HEK293 (cell line): ENCODE measurements at regions not wholly inside any gene's neighbourhood (a gene's known extent, or its start where the extent isn't known, plus 50 kb on each side); places are given as distances from the start of the nearest gene placed in this dataset.

Source experiments
- CTCF ChIA-PET: fragments of 350-600 bp; formaldehyde crosslinking; extraction: SDS; loops from one replicate; lab custom pipeline; 2021; ENCODE audit warnings: antibody characterized with exemption; lab: Yijun Ruan, JAX
- POLR2A ChIA-PET: fragments of 300-600 bp; formaldehyde crosslinking; extraction: SDS; loops from one replicate; lab custom pipeline; 2020; ENCODE audit warnings: antibody characterized with exemption, inconsistent platforms; lab: Yijun Ruan, JAX
- H3K27ac ChIP-seq: fragments of 200-500 bp; sonication (Bioruptor generic); 2 replicates; pipeline ENCODE4 v1.5.1; 2014; ENCODE audit warnings: low read depth, low read length, control low read depth, inconsistent platforms; ENCODE audit errors: extremely low read depth
- H3K36me3 ChIP-seq, 2 experiments: fragments of 200-500 bp in 1 of 2; sonication (Bioruptor generic) in 1 of 2; 1 replicate in 1 of 2; 2 replicates in 1 of 2; pipeline ENCODE4 v1.5.1; 2014 to 2017; ENCODE audit warnings: inconsistent platforms in 2 of 2, low read length in 2 of 2; ENCODE audit not compliant: control insufficient read depth in 2 of 2, insufficient read depth in 1 of 2
- H3K4me1 ChIP-seq: fragments of 200-500 bp; sonication (Bioruptor generic); 2 replicates; pipeline ENCODE4 v1.5.1; 2014; ENCODE audit warnings: mild to moderate bottlenecking, low read length, inconsistent platforms; ENCODE audit not compliant: control insufficient read depth, insufficient read depth
- H3K4me3 ChIP-seq: 2 replicates; pipeline ENCODE4 v1.5.1; 2011; ENCODE audit warnings: low read depth, mild to moderate bottlenecking, control low read depth, low read length, moderate library complexity
- H3K9me3 ChIP-seq: fragments of 200-500 bp; sonication (Bioruptor generic); 2 replicates; pipeline ENCODE4 v1.5.1; 2014; ENCODE audit warnings: low read depth, low read length, inconsistent platforms; ENCODE audit not compliant: control insufficient read depth, insufficient read depth
- ELK4 ChIP-seq: IDR thresholded peaks from 2 replicates; pipeline ENCODE4 v1.6.1; 2011; ENCODE audit warnings: mild to moderate bottlenecking, low read depth, low read length, borderline replicate concordance
- HOXC10 ChIP-seq: sonication (generic); formaldehyde crosslinking; IDR thresholded peaks from 2 replicates; pipeline ENCODE4 v1.8.1; 2023; ENCODE audit warnings: mild to moderate bottlenecking, missing genetic modification reagents
- ZBTB11 ChIP-seq: fragments of 450-650 bp; formaldehyde crosslinking; conservative IDR thresholded peaks from 2 replicates; pipeline ENCODE4 v1.5.1; 2016; ENCODE audit warnings: low read depth, missing biosample characterization, missing genetic modification characterization
- ZNF140 ChIP-seq: fragments of 450-650 bp; formaldehyde crosslinking; IDR thresholded peaks from 2 replicates; pipeline ENCODE4 v1.5.1; 2016; ENCODE audit warnings: missing biosample characterization, missing genetic modification characterization
- ZNF16 ChIP-seq: fragments of 450-650 bp; formaldehyde crosslinking; IDR thresholded peaks from 2 replicates; pipeline ENCODE4 v1.5.1; 2016; ENCODE audit warnings: low read depth, missing biosample characterization, missing genetic modification characterization
- ZNF169 ChIP-seq: fragments of 450-650 bp; formaldehyde crosslinking; IDR thresholded peaks from 2 replicates; pipeline ENCODE4 v1.5.1; 2016; ENCODE audit warnings: missing biosample characterization, missing genetic modification characterization
- ZNF223 ChIP-seq: fragments of 450-650 bp; formaldehyde crosslinking; IDR thresholded peaks from 2 replicates; pipeline ENCODE4 v1.5.1; 2016; ENCODE audit warnings: missing biosample characterization, missing genetic modification characterization
- ZNF274 ChIP-seq, 2 experiments: fragments of 200-500 bp in 1 of 2; fragments of 450-650 bp in 1 of 2; sonication (Bioruptor generic) in 1 of 2; formaldehyde crosslinking in 1 of 2; IDR thresholded peaks; 2 replicates each; pipeline versions ENCODE4 v1.5.1 to v1.6.1; 2014 to 2016; ENCODE audit warnings: borderline replicate concordance in 1 of 2, inconsistent platforms in 1 of 2, low read length in 1 of 2, missing biosample characterization in 1 of 2, missing genetic modification characterization in 1 of 2
- ZNF366 ChIP-seq: fragments of 450-650 bp; formaldehyde crosslinking; conservative IDR thresholded peaks from 2 replicates; pipeline ENCODE4 v1.5.1; 2016; ENCODE audit warnings: missing biosample characterization, missing genetic modification characterization
- ZNF514 ChIP-seq: fragments of 450-650 bp; formaldehyde crosslinking; IDR thresholded peaks from 2 replicates; pipeline ENCODE4 v1.5.1; 2016; ENCODE audit warnings: missing biosample characterization, missing genetic modification characterization
- ZNF544 ChIP-seq: fragments of 450-650 bp; formaldehyde crosslinking; IDR thresholded peaks from 2 replicates; pipeline ENCODE4 v1.5.0; 2017; ENCODE audit warnings: missing biosample characterization, missing genetic modification characterization
- ZNF558 ChIP-seq: fragments of 450-650 bp; formaldehyde crosslinking; IDR thresholded peaks from 2 replicates; pipeline ENCODE4 v1.5.1; 2016; ENCODE audit warnings: missing biosample characterization, missing genetic modification characterization
- ZNF623 ChIP-seq: fragments of 450-650 bp; formaldehyde crosslinking; IDR thresholded peaks from 2 replicates; pipeline ENCODE4 v1.5.1; 2016; ENCODE audit warnings: missing biosample characterization, missing genetic modification characterization
- ZNF701 ChIP-seq: fragments of 450-650 bp; formaldehyde crosslinking; IDR thresholded peaks from 2 replicates; pipeline ENCODE4 v1.5.1; 2016; ENCODE audit warnings: missing biosample characterization, missing genetic modification characterization
- ZNF777 ChIP-seq: fragments of 450-650 bp; formaldehyde crosslinking; IDR thresholded peaks from 2 replicates; pipeline ENCODE4 v1.5.1; 2017; ENCODE audit warnings: missing biosample characterization, missing genetic modification characterization, borderline replicate concordance
- ZNF830 ChIP-seq: fragments of 450-650 bp; IDR thresholded peaks from 2 replicates; pipeline ENCODE4 v1.5.0; 2018; ENCODE audit warnings: missing biosample characterization, missing genetic modification characterization, low read depth, mild to moderate bottlenecking, moderate library complexity
- TF ChIP-seq, protein P1 (sequence below): fragments of 450-650 bp; formaldehyde crosslinking; IDR thresholded peaks from 2 replicates; pipeline ENCODE4 v1.5.1; 2016; ENCODE audit warnings: missing biosample characterization, missing genetic modification characterization

GRCh38 chr1:191025896-191026642 is 548.4 kb upstream of the BRINP3 start (continued):
- TF ChIP-seq, protein P1, sequence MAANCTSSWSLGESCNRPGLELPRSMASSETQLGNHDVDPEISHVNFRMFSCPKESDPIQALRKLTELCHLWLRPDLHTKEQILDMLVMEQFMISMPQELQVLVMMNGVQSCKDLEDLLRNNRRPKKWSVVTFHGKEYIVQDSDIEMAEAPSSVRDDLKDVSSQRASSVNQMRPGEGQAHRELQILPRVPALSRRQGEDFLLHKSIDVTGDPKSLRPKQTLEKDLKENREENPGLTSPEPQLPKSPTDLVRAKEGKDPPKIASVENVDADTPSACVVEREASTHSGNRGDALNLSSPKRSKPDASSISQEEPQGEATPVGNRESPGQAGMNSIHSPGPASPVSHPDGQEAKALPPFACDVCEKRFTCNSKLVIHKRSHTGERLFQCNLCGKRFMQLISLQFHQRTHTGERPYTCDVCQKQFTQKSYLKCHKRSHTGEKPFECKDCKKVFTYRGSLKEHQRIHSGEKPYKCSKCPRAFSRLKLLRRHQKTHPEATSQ (tag by site-specific recombination) = no peak
- TF ChIP-seq ZNF169 (tag by site-specific recombination) (no peak), ZNF558 (tag by site-specific recombination) (no peak)

DNA sequence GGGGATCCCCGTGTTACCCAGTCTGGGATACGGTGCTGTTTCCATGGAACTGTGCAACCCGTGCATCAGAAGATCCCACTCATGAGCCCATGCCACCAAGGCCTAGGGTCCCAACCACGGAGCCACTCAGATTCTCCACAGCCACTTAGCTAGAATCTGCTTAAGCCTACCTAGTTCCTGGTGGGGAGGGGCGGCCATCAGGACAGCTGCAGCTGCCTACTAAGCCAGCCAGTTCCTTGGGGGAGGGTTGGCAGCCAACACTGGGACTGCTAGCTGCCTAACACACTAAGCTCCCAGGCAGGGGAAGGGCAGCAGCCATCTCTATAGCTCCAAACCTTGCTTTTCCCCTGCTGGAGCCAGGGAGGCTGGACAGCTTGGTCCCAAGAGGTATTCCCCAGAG is 549.2 kb upstream of the BRINP3 start:
- Histone ChIP-seq H3K27ac (no peak overlapping the region), H3K4me1 (no peaks in the 10 kb centered on the region), H3K36me3 (no peaks in the 10 kb centered on the region), H3K4me3 (no peak overlapping the region), H3K9me3 (no peaks in the 10 kb centered on the region)
- TF ChIP-seq ZBTB11 (tag by site-specific recombination) (no peak), ZNF274 (IDR thresholded peaks at IDR 0.05; ENCODE audit: low read length) (no peak), ZNF274 (tag by site-specific recombination; IDR thresholded peaks at IDR 0.05; ENCODE audit: borderline replicate concordance) (no peak)
- CTCF ChIA-PET = no interaction called here
- POLR2A ChIA-PET = no interaction called here

DNA sequence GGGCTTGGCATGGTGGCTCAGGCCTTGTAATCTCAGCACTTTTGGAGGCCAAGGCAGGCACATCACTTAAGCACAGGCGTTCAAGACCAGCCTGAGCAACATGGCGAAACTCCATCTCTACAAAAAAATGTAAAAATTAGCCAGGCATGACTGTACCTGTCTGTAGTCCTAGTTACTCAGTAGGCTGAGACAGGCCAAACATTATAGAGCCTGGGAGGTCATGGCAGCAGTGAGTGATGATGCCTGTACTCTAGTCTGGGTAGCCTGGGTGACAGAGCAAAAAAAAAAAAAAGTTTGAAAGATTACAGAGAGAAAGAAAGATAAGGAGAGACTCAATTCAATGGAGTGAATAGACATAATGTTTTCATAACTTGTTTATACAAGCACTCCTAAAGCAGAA is 556.5 kb upstream of the BRINP3 start:
- POLR2A ChIA-PET = no interaction called here
- CTCF ChIA-PET = no interaction called here
- no peaks in the 10 kb centered on the region for H3K36me3 ChIP-seq
- H3K4me3 ChIP-seq = no peak overlapping the region
- H3K9me3 ChIP-seq = no peaks in the 10 kb centered on the region
- no peaks in the 10 kb centered on the region for H3K4me1 ChIP-seq
- TF ChIP-seq ZNF16 (tag by site-specific recombination) = no peak
- TF ChIP-seq ZNF830 (tag by site-specific recombination) = no peak
- no peak for TF ChIP-seq ZNF623 (tag by site-specific recombination)
- TF ChIP-seq ZNF140 = no peak
- TF ChIP-seq ZNF701 = no peak
- no peak for TF ChIP-seq ZNF544 (tag by site-specific recombination)
- no peak for TF ChIP-seq ZNF777 (tag by site-specific recombination)
- TF ChIP-seq HOXC10 (CRISPR knock-in tag) = no peak
- no peak for TF ChIP-seq ZNF366 (tag by site-specific recombination)
- no peak for TF ChIP-seq ZNF223 (tag by site-specific recombination)
- no peak for TF ChIP-seq ELK4
- no peak for TF ChIP-seq ZNF514 (tag by site-specific recombination)
- no peak overlapping the region for H3K27ac ChIP-seq
